ENCODE measurements at regions not wholly inside any gene's neighbourhood (a gene's known extent, or its start where the extent isn't known, plus 50 kb on each side); places are given as distances from the start of the nearest gene placed in this dataset.

DNA sequence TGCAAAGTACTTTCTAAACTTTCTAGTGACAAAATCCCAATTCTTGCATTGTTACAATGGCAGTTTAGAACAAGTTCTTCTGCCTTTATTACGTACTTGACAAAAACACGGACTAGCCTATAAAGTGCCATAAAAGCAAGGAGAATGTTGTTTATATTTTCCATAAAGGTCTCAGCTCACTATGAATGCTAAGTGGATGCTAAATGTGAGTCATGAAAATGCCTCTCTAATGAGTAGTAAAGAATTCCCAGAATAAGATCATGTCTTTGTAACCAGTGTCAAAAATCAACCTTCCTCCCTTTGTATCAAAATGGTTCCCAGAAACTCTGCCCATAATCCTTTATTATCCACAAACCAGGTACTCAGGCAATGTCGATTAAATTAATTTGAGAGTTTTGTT, 539.8 kb upstream of the SLIT2 start:
- no peaks in the 10 kb centered on the region for H3K4me1 Mint-ChIP-seq (ENCODE audit: low read depth)
- H3K36me3 Mint-ChIP-seq (ENCODE audit: low read depth) = no peaks in the 10 kb centered on the region
- H3K9me3 Mint-ChIP-seq = peaks cover 15% of the 10 kb centered on the region
- no peak for DNase-seq
- H3K4me3 Mint-ChIP-seq = no peak overlapping the region
- H3K27ac Mint-ChIP-seq = no peak overlapping the region
- H3K27me3 Mint-ChIP-seq = no peaks in the 10 kb centered on the region

DNA sequence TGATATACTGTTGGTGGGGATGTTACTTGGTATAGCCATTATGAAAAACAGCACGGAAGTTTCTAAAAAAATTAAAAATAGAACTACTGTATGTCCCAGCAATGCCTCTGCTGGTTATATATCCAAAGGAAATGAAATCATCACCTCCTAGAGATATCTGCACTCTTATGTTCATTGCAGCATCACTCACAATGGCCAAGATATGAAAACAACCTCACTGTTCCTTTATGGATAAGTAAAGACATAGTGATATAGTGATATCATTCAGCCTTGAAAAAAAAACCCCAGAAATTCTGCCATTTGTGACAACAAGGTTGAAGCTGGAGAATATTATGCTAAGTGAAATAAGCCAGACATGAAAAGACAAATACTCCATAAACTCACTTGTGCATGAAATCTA, 543.8 kb upstream of the SLIT2 start:
- H3K27me3 Mint-ChIP-seq = no peaks in the 10 kb centered on the region
- no peaks in the 10 kb centered on the region for H3K36me3 Mint-ChIP-seq (ENCODE audit: low read depth)
- no peak for DNase-seq
- peaks cover 14% of the 10 kb centered on the region for H3K9me3 Mint-ChIP-seq
- no peak overlapping the region for H3K27ac Mint-ChIP-seq
- no peak overlapping the region for H3K4me3 Mint-ChIP-seq
- H3K4me1 Mint-ChIP-seq (ENCODE audit: low read depth) = no peaks in the 10 kb centered on the region

GRCh38 chr4:19703391-19703790, 548.3 kb upstream of the SLIT2 start:
- Mint-ChIP-seq H3K27me3 (no peaks in the 10 kb centered on the region), H3K36me3 (ENCODE audit: low read depth) (no peaks in the 10 kb centered on the region), H3K9me3 (peaks cover 11% of the 10 kb centered on the region), H3K4me1 (ENCODE audit: low read depth) (no peaks in the 10 kb centered on the region), H3K27ac (no peak overlapping the region), H3K4me3 (no peak overlapping the region)
- no peak for DNase-seq

DNA sequence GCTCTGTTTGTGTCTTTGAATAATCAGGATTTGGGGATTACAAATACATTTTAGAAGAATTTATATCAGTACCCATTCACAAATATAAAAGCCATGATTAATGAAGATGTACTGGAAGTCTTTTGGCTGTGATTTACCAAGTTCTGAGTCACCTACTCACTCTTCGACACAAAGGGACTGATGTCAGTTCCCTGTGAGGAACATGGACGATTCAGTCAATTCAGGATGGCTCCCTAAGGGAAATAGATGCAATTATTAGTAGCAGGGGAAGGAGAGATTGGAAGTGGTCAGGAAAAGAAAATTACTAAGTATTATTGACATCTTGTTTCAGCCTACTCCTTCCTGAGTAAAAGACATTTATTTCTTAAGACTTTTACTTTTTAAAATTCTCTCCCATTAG, 550.7 kb upstream of the SLIT2 start:
- Mint-ChIP-seq H3K9me3 (peaks cover 10% of the 10 kb centered on the region), H3K27ac (no peak overlapping the region), H3K4me3 (no peak overlapping the region), H3K27me3 (no peaks in the 10 kb centered on the region), H3K36me3 (ENCODE audit: low read depth) (no peaks in the 10 kb centered on the region), H3K4me1 (ENCODE audit: low read depth) (no peaks in the 10 kb centered on the region)
- no peak for DNase-seq

DNA sequence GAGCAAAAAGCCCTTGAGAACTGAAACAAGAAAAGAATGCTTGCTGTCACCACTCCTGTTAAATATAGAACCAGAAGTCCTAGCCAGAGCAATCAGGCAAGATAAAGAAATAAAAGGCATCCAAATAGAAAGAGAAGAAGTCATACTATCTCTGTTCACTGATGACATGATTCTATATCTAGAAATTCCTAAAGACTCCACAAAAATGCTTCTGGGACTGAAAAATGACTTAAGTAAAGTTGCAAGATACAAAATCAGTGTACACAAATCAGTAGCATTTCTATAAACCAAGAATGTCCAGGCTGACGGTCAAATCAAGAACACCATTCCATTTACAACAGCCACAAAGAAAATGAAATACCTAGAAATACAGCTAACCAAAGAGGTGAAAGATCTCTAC, 552.7 kb upstream of the SLIT2 start:
- H3K27ac Mint-ChIP-seq = no peak overlapping the region
- no peaks in the 10 kb centered on the region for H3K27me3 Mint-ChIP-seq
- no peak overlapping the region for H3K4me3 Mint-ChIP-seq
- H3K4me1 Mint-ChIP-seq (ENCODE audit: low read depth) = no peaks in the 10 kb centered on the region
- peaks cover 12% of the 10 kb centered on the region for H3K9me3 Mint-ChIP-seq
- H3K36me3 Mint-ChIP-seq (ENCODE audit: low read depth) = no peaks in the 10 kb centered on the region
- DNase-seq = no peak

DNA sequence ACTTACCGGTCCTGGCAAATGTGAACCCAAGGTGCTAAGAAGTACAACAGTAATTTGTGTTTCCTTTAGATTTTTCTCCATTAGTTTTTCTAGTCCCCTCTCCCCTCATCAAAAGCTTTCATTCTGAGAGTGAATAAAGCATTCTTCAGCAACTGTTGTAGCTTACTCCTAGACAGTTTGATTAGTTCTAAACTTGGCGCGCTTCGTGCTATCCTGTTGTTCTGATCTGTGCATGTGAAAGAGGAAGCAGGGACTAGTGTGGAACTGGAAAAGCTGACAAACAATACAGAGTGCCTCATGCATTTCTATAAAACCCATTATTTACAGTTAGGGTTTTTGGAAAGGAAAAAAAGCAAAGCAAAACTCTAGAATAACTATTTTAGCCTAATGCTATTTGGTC, 556.9 kb upstream of the SLIT2 start:
- H3K4me3 Mint-ChIP-seq = no peak overlapping the region
- no peaks in the 10 kb centered on the region for H3K36me3 Mint-ChIP-seq (ENCODE audit: low read depth)
- no peak for DNase-seq
- peaks cover 17% of the 10 kb centered on the region for H3K9me3 Mint-ChIP-seq
- no peaks in the 10 kb centered on the region for H3K27me3 Mint-ChIP-seq
- H3K4me1 Mint-ChIP-seq (ENCODE audit: low read depth) = no peaks in the 10 kb centered on the region
- no peak overlapping the region for H3K27ac Mint-ChIP-seq

DNA sequence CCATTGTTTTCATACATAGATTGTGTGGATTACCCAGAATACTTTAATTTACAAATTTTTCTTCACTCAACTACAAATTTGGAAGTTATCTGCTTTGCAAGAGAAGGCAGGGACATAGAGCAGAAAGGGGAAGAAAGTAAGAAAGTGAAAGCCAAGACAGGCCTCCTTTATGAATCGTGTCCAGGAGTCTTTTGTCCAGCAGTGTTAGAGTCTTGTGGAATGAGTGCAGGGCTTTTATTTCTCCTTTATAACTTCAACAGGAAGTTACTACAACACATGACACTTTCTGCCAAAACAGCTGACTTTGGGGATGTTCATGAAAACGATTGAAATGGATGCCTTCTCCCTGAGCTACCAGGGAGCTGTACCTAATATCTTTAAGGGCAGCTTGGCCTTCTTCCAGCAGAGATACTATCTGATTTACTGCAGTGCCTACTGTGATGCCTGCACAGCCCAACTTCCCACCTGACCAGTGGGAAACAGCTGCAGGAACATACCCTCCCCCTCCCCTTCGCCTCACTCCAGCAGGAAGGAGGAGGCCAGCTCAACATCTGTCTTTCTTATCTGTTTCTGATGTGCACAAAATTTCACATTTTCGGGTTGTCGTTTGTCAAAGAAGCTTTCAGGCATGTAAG, 557.7 kb upstream of the SLIT2 start:
- H3K9me3 Mint-ChIP-seq = peaks cover 17% of the 10 kb centered on the region
- H3K4me3 Mint-ChIP-seq = no peak overlapping the region
- no peaks in the 10 kb centered on the region for H3K36me3 Mint-ChIP-seq (ENCODE audit: low read depth)
- no peaks in the 10 kb centered on the region for H3K27me3 Mint-ChIP-seq
- no peak for DNase-seq
- H3K27ac Mint-ChIP-seq = no peak overlapping the region
- H3K4me1 Mint-ChIP-seq (ENCODE audit: low read depth) = no peaks in the 10 kb centered on the region

DNA sequence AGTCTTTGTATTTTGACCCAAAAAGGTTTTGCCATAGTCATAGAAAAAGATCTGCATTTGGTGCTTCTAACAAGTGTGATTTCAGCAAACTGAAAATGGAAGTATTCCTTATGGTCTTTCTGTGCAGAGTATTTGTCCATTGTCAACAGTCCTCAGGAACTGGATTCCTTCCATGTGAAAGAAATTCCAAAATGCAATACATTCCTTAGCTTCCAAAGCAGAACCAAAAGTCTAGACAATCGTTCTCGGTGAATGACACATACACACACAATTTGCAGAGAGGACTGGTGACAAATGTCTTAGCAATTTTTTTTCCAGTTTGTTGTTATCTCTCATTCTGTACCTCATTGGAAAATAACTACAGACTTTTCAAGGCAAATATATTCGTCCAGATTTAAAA, 562.2 kb upstream of the SLIT2 start:
- Mint-ChIP-seq H3K4me1 (ENCODE audit: low read depth) (no peaks in the 10 kb centered on the region), H3K9me3 (peaks cover 16% of the 10 kb centered on the region), H3K36me3 (ENCODE audit: low read depth) (no peaks in the 10 kb centered on the region), H3K27ac (no peak overlapping the region), H3K4me3 (no peak overlapping the region), H3K27me3 (no peaks in the 10 kb centered on the region)
- DNase-seq = no peak

- H3K9me3 Mint-ChIP-seq = peaks cover 19% of the 10 kb centered on the region
- no peaks in the 10 kb centered on the region for H3K4me1 Mint-ChIP-seq (ENCODE audit: low read depth)
- H3K4me3 Mint-ChIP-seq = no peak overlapping the region
- no peak for DNase-seq
- H3K27ac Mint-ChIP-seq = no peak overlapping the region
- H3K27me3 Mint-ChIP-seq = no peaks in the 10 kb centered on the region
- H3K36me3 Mint-ChIP-seq (ENCODE audit: low read depth) = no peaks in the 10 kb centered on the region
Observed at GRCh38 chr4:19686456-19686855, 565.2 kb upstream of the SLIT2 start.

DNA sequence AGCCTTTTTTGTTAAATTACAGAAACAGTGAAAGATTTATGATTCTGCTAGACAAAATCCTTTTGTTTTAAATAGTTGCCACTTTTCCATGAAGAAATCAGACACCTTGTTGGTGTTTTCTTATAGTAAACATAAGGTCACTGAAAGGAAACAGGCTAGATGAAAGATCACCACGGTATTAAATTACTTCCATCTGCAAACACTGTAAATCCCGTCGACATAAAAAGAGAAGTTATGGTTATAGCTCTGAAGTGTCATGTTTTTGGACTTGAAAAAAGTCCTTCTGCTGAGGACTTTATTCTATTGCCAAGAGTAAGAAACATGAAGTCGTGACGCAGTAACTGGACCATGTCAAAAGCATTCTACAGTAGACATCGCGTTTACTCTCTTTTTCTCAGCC, 567.6 kb upstream of the SLIT2 start:
- H3K9me3 Mint-ChIP-seq = peaks cover 19% of the 10 kb centered on the region
- no peaks in the 10 kb centered on the region for H3K36me3 Mint-ChIP-seq (ENCODE audit: low read depth)
- no peak overlapping the region for H3K4me3 Mint-ChIP-seq
- H3K27ac Mint-ChIP-seq = no peak overlapping the region
- H3K27me3 Mint-ChIP-seq = no peaks in the 10 kb centered on the region
- H3K4me1 Mint-ChIP-seq (ENCODE audit: low read depth) = no peaks in the 10 kb centered on the region
- no peak for DNase-seq

- H3K27me3 Mint-ChIP-seq = no peaks in the 10 kb centered on the region
- no peak overlapping the region for H3K27ac Mint-ChIP-seq
- no peaks in the 10 kb centered on the region for H3K36me3 Mint-ChIP-seq (ENCODE audit: low read depth)
- no peak for DNase-seq
- peaks cover 18% of the 10 kb centered on the region for H3K9me3 Mint-ChIP-seq
- no peaks in the 10 kb centered on the region for H3K4me1 Mint-ChIP-seq (ENCODE audit: low read depth)
- no peak overlapping the region for H3K4me3 Mint-ChIP-seq
Observed at GRCh38 chr4:19683426-19683825, 568.3 kb upstream of the SLIT2 start.

GRCh38 chr4:19677211-19677610, 574.5 kb upstream of the SLIT2 start:
- Mint-ChIP-seq H3K4me1 (ENCODE audit: low read depth) (no peaks in the 10 kb centered on the region), H3K27ac (no peak overlapping the region), H3K36me3 (ENCODE audit: low read depth) (no peaks in the 10 kb centered on the region), H3K9me3 (peaks cover 12% of the 10 kb centered on the region), H3K4me3 (no peak overlapping the region), H3K27me3 (no peaks in the 10 kb centered on the region)
- DNase-seq = no peak

DNA sequence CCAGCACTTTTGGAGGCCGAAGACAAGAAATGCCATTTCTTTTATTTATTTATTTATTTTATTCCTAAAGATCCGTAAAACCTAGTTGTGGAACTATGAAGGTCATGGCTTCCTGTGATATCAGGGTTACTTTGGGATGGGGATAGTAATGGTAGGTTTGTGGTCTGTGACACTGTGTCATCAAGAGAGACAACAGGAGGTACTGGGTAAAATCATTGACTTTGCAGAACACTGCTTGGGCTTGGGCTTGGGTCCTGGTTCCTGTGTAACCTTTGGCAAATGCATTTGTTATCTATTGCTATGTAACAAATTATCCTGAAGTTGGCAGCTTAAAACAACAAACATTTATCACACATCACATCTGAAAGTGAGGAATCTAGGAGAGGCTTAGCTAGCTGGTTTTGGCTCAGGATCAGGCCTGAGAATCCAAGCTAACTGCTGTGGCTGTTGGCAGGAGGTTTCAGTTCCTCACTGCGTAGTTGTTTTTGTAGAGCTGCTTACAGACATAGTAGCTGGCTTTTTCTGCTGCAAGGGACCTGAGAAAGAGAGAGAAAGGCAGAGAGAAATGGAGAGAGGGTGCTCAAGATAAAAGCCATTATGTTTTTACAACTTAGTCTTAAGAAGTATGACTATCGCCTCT, 576.4 kb upstream of the SLIT2 start:
- Mint-ChIP-seq H3K36me3 (ENCODE audit: low read depth) (no peaks in the 10 kb centered on the region), H3K27me3 (no peaks in the 10 kb centered on the region), H3K4me3 (no peak overlapping the region), H3K4me1 (ENCODE audit: low read depth) (no peaks in the 10 kb centered on the region), H3K9me3 (peaks cover 24% of the 10 kb centered on the region), H3K27ac (no peak overlapping the region)
- no peak for DNase-seq

GRCh38 chr4:19659101-19659500, 592.6 kb upstream of the SLIT2 start:
- no peak for DNase-seq
- H3K4me3 Mint-ChIP-seq = no peak overlapping the region
- H3K4me1 Mint-ChIP-seq (ENCODE audit: low read depth) = no peaks in the 10 kb centered on the region
- H3K27ac Mint-ChIP-seq = no peak overlapping the region
- no peaks in the 10 kb centered on the region for H3K27me3 Mint-ChIP-seq
- H3K9me3 Mint-ChIP-seq = peaks cover 17% of the 10 kb centered on the region
- no peaks in the 10 kb centered on the region for H3K36me3 Mint-ChIP-seq (ENCODE audit: low read depth)

DNA sequence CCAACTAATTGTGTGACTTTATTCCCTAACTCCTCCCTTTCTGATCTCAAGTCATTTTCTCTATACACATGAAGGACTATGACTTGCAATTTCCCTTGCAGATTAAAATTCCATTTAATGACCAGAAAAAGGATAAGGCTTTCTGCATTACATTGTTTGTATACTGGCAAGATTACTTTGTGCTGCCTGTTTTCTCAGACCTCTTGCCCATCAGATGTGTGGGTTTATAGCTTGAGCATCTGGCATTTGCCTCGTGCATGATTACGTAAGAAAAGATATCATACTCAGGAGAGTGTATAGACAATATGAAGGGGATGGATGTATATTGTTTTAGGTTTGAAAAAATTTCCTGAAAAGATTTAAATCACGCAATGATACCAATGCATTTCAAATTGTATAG, 593.8 kb upstream of the SLIT2 start:
- H3K4me1 Mint-ChIP-seq (ENCODE audit: low read depth) = no peaks in the 10 kb centered on the region
- H3K9me3 Mint-ChIP-seq = peaks cover 17% of the 10 kb centered on the region
- no peak for DNase-seq
- H3K27ac Mint-ChIP-seq = no peak overlapping the region
- no peak overlapping the region for H3K4me3 Mint-ChIP-seq
- no peaks in the 10 kb centered on the region for H3K36me3 Mint-ChIP-seq (ENCODE audit: low read depth)
- H3K27me3 Mint-ChIP-seq = no peaks in the 10 kb centered on the region

DNA sequence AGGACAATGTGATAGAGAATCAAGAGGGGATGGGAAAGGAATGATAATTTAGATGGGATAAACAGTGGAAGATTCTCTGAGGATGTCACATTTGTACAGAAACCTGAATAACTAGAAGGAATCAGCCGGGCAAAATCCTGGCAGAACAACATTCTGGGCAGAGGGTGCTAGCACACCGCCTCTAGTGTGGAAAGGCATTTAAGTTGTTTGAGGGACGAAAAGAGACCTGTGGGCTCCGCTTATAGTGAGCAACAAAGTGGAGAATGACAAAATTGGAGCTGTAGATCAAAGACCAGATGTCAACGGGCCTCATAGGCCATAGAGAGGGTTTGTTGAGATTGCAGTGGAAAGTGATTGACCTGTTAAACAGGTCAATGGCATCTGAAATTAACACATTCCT, 596.0 kb upstream of the SLIT2 start:
- H3K27me3 Mint-ChIP-seq = no peaks in the 10 kb centered on the region
- H3K4me1 Mint-ChIP-seq (ENCODE audit: low read depth) = no peaks in the 10 kb centered on the region
- no peak overlapping the region for H3K27ac Mint-ChIP-seq
- no peak overlapping the region for H3K4me3 Mint-ChIP-seq
- DNase-seq = no peak
- H3K9me3 Mint-ChIP-seq = peaks cover 22% of the 10 kb centered on the region
- no peaks in the 10 kb centered on the region for H3K36me3 Mint-ChIP-seq (ENCODE audit: low read depth)
